AML-193 (cell line): ENCODE measurements at regions not wholly inside any gene's neighbourhood (a gene's known extent, or its start where the extent isn't known, plus 50 kb on each side); places are given as distances from the start of the nearest gene placed in this dataset.

Experiments
- DNase-seq, 2 experiments: peaks; one replicate each; lab custom pipeline; 2025; lab: John Stamatoyannopoulos, UW

DNA sequence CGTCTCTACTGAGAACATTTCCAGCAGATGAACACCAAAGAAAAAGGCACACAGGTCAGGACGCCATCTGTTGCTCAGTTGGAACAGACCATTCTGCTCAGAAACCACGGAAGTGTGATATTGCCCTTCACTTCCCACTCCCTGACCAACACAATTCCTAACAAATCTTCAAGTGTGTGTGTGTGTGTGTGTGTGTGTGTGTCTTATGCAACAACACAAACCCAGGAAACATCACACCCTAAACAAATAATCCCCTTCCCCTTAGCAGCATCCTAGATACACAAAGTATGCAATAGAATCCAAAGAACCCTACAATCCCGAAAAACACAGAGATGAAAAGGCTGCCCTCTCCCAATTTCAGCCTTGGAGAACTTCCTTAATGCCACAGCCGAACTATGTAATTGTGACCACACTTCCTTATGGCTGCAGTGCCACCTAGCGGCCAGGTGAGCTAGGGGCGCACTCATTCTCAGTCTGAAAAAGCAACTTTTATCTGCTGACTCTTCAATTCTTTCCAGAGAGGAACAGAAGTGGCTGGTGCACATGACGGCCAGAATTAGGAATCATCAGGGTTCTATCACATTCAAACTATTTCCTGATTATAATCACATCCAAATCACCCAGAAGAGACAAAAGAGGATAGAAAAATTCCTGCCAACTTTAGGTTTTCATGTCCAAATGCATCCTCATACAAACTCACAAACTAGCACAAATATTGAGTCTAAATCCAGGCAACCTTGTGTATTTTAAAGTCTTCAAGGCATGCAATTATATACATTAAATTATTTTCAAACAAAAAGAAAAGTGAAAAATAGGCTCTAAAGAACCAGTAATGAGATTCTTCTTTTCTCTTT lies 164.9 kb downstream of the DHX15 start:
- DNase-seq = peak; percentile 53 to 56

- DNase-seq = no peak
These were observed 167.1 kb downstream of the DHX15 start for GRCh38 chr4:24417206-24417605.

DNA sequence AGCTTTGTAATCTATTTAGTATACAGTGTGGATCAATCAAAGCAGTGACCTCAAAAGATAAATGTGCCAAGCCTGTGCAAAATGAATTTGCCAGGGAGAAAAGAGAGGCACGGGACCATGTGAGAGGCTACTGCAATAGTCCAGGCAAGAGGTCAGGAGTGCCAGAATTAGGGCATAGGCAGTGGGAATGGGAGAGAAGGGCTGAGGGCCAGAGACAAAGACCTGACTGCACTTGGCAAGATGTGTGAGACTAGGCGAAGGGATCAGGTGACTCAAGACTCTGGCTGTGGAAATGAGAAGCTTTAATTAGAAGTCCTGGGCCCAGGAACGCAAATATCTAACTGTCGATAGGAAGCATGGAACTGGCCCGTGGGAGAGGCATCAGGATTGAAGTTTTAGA lies 168.1 kb downstream of the DHX15 start:
- no peak for DNase-seq

- DNase-seq = no peak
These were observed 171.0 kb downstream of the DHX15 start for GRCh38 chr4:24413311-24413784.

DNA sequence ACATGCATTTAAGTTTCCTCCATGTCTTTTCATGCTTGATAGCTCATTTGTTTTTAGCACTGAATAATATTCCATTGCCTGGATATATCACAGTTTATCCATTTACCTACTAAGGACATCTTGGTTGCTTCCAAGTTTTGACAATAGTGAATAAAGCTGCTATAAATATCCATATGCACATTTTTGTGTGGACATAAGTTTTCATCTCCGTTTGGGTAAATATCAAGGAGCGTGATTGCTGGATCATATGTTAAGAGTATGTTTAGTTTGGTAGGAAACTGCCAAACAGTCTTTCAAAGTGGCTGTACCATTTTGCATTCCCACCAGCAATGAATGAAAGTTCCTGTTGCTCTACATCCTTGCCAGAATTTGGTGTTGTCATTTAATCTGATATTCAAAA lies 172.5 kb downstream of the DHX15 start:
- no peak for DNase-seq

DNA sequence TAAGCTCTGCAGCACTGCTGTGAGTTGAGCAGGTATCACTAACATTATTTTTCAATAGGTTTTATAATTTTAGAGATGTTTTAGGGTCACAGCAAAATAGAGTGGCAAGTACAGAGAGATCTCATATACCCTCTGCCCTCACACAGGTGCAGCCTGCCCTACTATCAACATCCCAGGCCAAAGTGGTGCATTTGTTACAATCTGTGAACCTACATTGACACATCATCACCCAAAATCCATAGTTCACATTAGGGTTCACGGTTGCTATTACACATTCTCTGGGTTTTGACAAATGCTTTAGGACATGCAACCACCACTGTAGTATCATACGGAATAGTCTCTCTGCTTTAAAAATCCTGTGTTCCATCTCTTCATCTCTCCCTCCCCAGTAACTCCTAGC lies 173.1 kb downstream of the DHX15 start:
- DNase-seq = no peak

DNA sequence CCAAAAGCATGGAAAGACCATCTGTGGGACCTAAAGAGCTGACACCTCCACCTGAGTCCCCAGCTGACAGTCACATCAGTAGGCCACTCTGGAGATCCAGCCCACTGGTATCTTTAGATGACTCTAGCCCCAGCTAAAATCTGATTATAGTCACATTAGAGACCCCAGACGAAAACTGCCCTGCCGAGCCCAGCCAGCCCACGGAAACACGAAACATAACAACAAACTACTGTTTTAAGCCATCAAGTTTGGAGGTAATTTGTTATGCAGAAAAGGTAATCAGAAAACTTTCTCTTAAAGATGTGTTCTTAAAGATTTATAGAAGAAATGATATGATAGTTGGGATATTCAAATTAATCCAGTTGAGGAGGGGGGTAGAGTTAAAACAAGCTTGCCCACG lies 175.7 kb downstream of the DHX15 start:
- no peak for DNase-seq

DNA sequence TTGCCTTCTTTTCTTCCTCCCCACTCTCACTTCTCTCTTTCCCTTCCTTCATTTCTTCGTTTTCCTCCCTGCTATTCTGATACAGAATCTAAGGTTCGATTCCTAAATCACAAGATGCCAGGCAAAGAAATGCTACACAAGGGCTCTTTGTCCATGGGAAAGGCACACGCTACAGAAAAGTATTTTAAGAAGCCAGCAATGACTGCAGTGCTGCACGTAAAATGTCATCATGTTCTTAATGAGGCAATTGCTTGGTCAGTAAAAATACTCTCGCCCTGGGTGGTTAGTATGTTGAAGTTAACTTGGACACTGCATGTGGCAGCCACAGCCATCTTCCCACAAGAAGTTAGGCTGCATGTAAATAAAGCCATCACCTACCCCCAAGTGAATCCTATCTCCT lies 178.4 kb downstream of the DHX15 start:
- DNase-seq = no peak

- DNase-seq = no peak
These were observed 179.0 kb downstream of the DHX15 start for GRCh38 chr4:24405341-24405740.

DNA sequence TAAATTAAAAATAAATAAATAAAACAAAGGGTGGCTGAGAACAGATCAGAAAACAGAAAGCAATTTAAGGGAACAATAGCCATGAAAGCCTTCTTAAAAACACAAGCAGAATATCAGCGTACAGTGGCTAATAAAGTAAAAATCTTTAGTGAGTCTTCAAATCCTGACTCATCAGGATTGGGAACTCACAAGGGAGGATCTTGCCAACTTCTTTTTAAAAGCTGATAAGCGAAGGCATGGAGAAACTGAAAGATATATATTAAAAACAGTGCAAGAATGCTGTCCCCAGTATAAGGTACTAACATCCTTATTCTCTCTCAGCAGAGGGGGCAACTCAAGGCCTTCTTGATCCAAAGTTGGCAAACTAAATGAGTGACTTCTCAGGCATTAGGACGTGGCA lies 180.1 kb downstream of the DHX15 start:
- DNase-seq = no peak

GRCh38 chr4:24403265-24403664 lies 181.1 kb downstream of the DHX15 start:
- DNase-seq = no peak

- DNase-seq = no peak
These were observed 183.8 kb downstream of the DHX15 start for GRCh38 chr4:24400537-24400936.

DNA sequence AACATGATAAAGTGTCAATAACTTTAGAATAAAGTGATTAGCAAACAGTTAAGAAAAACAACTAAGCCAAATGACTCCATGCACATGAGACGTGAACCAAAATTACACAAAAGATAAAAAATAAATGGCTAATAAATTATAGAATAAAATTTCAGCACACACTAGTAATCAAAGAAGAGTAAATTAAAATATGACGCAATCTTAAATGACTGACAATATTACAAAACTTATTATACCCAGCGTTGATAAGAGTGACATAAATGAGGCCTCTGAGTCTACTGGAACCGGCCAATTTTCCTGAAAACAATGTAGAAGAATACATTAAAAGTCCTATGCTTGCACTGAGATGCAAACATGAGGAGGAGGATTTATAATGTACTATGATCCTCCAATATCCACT lies 187.4 kb downstream of the DHX15 start:
- DNase-seq = no peak

GRCh38 chr4:24395937-24396336 lies 188.4 kb downstream of the DHX15 start:
- no peak for DNase-seq

DNA sequence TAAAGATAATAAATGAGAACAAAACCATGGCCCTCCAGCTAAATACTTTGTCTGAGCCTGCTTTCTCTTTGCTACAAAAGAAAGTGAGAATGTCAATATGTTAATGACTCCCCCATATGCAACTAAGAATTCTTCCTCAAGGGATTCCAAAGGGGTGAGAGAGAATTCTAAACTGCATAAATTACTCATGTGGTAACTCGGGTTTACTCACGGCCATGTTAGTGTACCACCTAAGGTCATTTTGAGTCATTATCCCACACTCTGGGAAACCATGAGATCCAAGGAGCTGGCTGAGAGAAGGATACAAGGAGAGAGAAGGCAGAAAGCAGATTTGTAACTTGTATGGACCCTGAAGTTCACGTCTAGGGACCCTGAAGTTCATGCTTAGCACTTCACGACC lies 190.3 kb downstream of the DHX15 start:
- DNase-seq = no peak

DNA sequence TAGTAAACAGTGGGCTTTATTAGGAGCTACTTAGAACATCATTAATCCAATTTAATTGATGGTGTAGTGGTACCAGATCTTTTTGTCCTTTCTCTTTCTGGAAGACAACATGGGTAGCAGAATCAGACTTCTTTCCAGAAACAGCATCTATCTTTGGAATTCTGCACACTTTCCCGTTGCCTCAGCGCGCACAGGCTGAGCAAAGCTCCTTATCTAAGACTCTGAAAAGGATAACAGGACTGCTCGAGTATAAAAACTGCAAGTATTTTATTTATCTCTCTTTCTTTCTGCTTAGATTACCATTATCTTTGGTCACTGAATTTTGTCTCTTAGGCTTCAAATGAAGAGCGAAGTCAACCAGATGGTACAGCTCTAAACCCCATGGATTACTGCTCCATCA lies 191.7 kb downstream of the DHX15 start:
- DNase-seq = no peak

GRCh38 chr4:24382381-24382780 lies 202.0 kb downstream of the DHX15 start:
- DNase-seq = no peak

- no peak for DNase-seq
These were observed 203.2 kb downstream of the DHX15 start for GRCh38 chr4:24380957-24381665.

DNA sequence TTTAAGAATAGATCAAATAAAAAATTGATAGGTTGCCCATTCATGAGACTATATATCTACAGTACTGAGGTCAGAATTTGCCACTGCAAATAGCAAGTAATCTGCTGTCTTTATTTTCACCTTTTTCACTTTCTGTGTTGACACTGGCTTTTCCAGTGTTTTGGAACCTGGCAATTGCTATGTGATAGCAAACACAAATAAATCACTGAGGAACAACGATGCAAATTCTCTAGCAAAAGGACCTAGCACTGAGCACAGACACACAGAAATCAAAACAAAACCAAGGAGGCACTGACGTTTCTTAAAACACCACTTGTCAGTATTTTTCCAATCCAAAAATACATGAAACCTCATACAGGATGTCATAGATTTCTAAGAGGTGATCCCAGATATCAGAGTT lies 210.7 kb downstream of the DHX15 start:
- DNase-seq = no peak

- no peak for DNase-seq
These were observed 211.5 kb downstream of the DHX15 start for GRCh38 chr4:24372881-24373280.

DNA sequence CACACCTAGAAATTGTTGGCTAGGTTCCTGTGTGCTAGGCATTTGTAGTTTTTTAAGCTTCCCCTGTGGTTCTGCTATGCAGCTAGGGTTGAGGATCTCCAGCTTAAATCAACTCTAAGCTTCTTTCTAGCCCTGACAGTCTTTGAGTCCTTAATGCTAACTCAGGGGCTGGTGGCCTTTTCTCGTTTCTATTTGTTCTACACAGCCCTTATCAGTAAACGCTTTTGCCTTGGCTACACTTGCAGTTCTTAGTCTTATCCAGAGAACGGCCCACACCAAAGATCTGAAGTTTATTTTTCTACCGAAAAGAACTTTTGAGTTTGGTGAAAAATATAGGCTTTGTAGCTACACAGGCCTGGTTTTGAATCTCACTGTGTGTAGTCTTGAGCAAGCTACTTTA lies 212.0 kb downstream of the DHX15 start:
- no peak for DNase-seq

DNA sequence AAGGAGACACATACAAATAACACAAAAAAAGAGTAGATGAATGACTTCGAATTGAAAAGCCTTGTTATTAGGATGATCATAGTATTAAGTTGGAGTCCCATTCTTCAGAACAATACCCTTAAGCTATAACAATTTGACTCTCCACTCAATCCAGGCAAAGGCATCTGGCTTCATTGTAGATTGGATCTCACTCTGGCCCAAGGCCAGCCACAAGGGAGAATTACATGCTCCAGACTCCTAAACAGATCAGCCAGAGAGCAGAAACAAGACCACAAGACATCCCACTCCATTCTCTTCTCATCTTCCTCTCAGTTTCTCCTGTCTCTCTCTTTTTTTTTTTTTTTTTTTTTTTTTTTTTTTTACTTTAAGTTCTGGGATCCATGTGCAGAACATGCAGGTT lies 213.9 kb downstream of the DHX15 start:
- no peak for DNase-seq

DNA sequence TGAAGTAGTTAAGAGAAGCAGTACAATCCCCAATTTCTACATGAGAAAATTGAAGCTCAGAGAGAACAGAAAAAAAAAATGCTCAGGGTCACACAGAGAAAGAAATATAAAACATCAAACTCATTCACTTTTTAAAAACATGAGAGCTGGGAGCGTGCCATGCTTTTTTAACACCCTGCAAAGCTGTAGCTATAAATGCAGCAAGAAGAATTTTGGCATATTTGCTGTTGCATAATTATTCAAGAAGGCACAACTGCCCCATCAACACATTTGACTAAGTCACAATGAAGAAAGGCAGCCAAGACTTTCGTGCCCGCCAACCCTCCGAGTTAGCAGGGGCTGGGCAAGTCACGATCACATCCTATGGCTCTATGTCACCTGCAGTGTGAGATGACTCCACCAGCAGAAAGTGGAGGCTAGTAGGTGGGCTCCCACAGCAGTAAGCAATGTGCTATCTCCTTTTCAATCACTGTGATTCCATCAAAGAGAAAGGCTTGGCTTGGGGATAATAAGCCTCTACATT lies 214.8 kb downstream of the DHX15 start:
- DNase-seq = no peak
